ENCODE measurements at regions not wholly inside any gene's neighbourhood (a gene's known extent, or its start where the extent isn't known, plus 50 kb on each side); places are given as distances from the start of the nearest gene placed in this dataset.
"Not testable (repeated sequence)": the region's sequence is repeated elsewhere in the genome, so short reads cannot be mapped to it uniquely, and the experiment has no call there.

GRCh38 chr18:70808481-70809056, 519.7 kb downstream of the SOCS6 start:
- Histone ChIP-seq H3K4me1 (ENCODE audit: control insufficient read depth, insufficient read depth, low read length) (no peaks in the 10 kb centered on the region), H3K4me3 (ENCODE audit: low read depth, low read length) (no peak overlapping the region), H3K9ac (ENCODE audit: low read depth, low read length) (no peak overlapping the region), H3K36me3 (ENCODE audit: control insufficient read depth, insufficient read depth, low read length) (no peaks in the 10 kb centered on the region), H3K27me3 (ENCODE audit: control insufficient read depth, insufficient read depth, low read length) (no peaks in the 10 kb centered on the region), H3K9me3 (ENCODE audit: control insufficient read depth, insufficient read depth, low read length) (no peaks in the 10 kb centered on the region)

GRCh38 chr18:70781860-70782453, 493.1 kb downstream of the SOCS6 start:
- Histone ChIP-seq H3K9me3 (ENCODE audit: control insufficient read depth, insufficient read depth, low read length) (no peaks in the 10 kb centered on the region), H3K36me3 (ENCODE audit: control insufficient read depth, insufficient read depth, low read length) (no peaks in the 10 kb centered on the region), H3K4me3 (ENCODE audit: low read depth, low read length) (no peak overlapping the region), H3K9ac (ENCODE audit: low read depth, low read length) (no peak overlapping the region), H3K27me3 (ENCODE audit: control insufficient read depth, insufficient read depth, low read length) (no peaks in the 10 kb centered on the region), H3K4me1 (ENCODE audit: control insufficient read depth, insufficient read depth, low read length) (no peaks in the 10 kb centered on the region)

GRCh38 chr18:70766254-70766653, 477.4 kb downstream of the SOCS6 start:
- not testable (repeated sequence) for H3K4me1 ChIP-seq (ENCODE audit: control insufficient read depth, insufficient read depth, low read length); H3K27me3 ChIP-seq (ENCODE audit: control insufficient read depth, insufficient read depth, low read length); H3K4me3 ChIP-seq (ENCODE audit: low read depth, low read length); H3K36me3 ChIP-seq (ENCODE audit: control insufficient read depth, insufficient read depth, low read length); H3K9ac ChIP-seq (ENCODE audit: low read depth, low read length); H3K9me3 ChIP-seq (ENCODE audit: control insufficient read depth, insufficient read depth, low read length)

DNA sequence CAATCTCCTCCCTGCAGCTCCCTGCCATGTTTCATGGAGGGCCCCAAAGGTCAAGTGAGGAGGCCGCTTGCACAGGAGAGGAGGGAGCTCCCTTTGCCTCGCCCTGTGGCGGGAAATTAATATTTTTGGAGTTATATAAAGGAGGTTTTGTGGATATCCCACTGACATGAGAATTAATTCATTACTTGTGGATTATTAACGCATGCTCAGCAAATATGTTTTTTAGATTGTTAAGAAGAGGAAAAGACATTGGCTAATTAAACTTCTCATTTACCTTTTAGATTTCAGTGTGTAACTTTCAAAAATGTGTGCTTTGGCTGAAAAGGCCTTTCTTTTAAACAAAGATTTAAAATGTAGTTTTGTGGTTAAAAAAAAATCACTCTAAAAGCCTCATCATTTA, 474.0 kb downstream of the SOCS6 start:
- no peak overlapping the region for H3K9ac ChIP-seq (ENCODE audit: low read depth, low read length)
- no peaks in the 10 kb centered on the region for H3K36me3 ChIP-seq (ENCODE audit: control insufficient read depth, insufficient read depth, low read length)
- H3K27me3 ChIP-seq (ENCODE audit: control insufficient read depth, insufficient read depth, low read length): no peaks in the 10 kb centered on the region
- H3K9me3 ChIP-seq (ENCODE audit: control insufficient read depth, insufficient read depth, low read length): no peaks in the 10 kb centered on the region
- H3K4me1 ChIP-seq (ENCODE audit: control insufficient read depth, insufficient read depth, low read length): no peaks in the 10 kb centered on the region
- H3K4me3 ChIP-seq (ENCODE audit: low read depth, low read length): no peak overlapping the region

- Histone ChIP-seq H3K4me3 (ENCODE audit: low read depth, low read length) (no peak overlapping the region), H3K4me1 (ENCODE audit: control insufficient read depth, insufficient read depth, low read length) (no peaks in the 10 kb centered on the region), H3K27me3 (ENCODE audit: control insufficient read depth, insufficient read depth, low read length) (no peaks in the 10 kb centered on the region), H3K9ac (ENCODE audit: low read depth, low read length) (no peak overlapping the region), H3K36me3 (ENCODE audit: control insufficient read depth, insufficient read depth, low read length) (no peaks in the 10 kb centered on the region), H3K9me3 (ENCODE audit: control insufficient read depth, insufficient read depth, low read length) (no peaks in the 10 kb centered on the region)
Measured at GRCh38 chr18:70758780-70759179, 469.9 kb downstream of the SOCS6 start.

GRCh38 chr18:70754486-70754885, 465.6 kb downstream of the SOCS6 start:
- Histone ChIP-seq H3K36me3 (ENCODE audit: control insufficient read depth, insufficient read depth, low read length) (no peaks in the 10 kb centered on the region), H3K9me3 (ENCODE audit: control insufficient read depth, insufficient read depth, low read length) (no peaks in the 10 kb centered on the region), H3K4me1 (ENCODE audit: control insufficient read depth, insufficient read depth, low read length) (peaks cover 2% of the 10 kb centered on the region), H3K4me3 (ENCODE audit: low read depth, low read length) (no peak overlapping the region), H3K9ac (ENCODE audit: low read depth, low read length) (no peak overlapping the region), H3K27me3 (ENCODE audit: control insufficient read depth, insufficient read depth, low read length) (no peaks in the 10 kb centered on the region)

GRCh38 chr18:70732916-70733315, 444.1 kb downstream of the SOCS6 start:
- no peaks in the 10 kb centered on the region for H3K36me3 ChIP-seq (ENCODE audit: control insufficient read depth, insufficient read depth, low read length)
- no peaks in the 10 kb centered on the region for H3K27me3 ChIP-seq (ENCODE audit: control insufficient read depth, insufficient read depth, low read length)
- no peak overlapping the region for H3K4me3 ChIP-seq (ENCODE audit: low read depth, low read length)
- no peaks in the 10 kb centered on the region for H3K9me3 ChIP-seq (ENCODE audit: control insufficient read depth, insufficient read depth, low read length)
- no peaks in the 10 kb centered on the region for H3K4me1 ChIP-seq (ENCODE audit: control insufficient read depth, insufficient read depth, low read length)
- no peak overlapping the region for H3K9ac ChIP-seq (ENCODE audit: low read depth, low read length)

GRCh38 chr18:70732188-70732587, 443.3 kb downstream of the SOCS6 start:
- H3K36me3 ChIP-seq (ENCODE audit: control insufficient read depth, insufficient read depth, low read length): no peaks in the 10 kb centered on the region
- no peak overlapping the region for H3K4me3 ChIP-seq (ENCODE audit: low read depth, low read length)
- no peaks in the 10 kb centered on the region for H3K9me3 ChIP-seq (ENCODE audit: control insufficient read depth, insufficient read depth, low read length)
- H3K9ac ChIP-seq (ENCODE audit: low read depth, low read length): no peak overlapping the region
- no peaks in the 10 kb centered on the region for H3K4me1 ChIP-seq (ENCODE audit: control insufficient read depth, insufficient read depth, low read length)
- no peaks in the 10 kb centered on the region for H3K27me3 ChIP-seq (ENCODE audit: control insufficient read depth, insufficient read depth, low read length)

- Histone ChIP-seq H3K4me3 (ENCODE audit: low read depth, low read length) (no peak overlapping the region), H3K4me1 (ENCODE audit: control insufficient read depth, insufficient read depth, low read length) (no peaks in the 10 kb centered on the region), H3K9ac (ENCODE audit: low read depth, low read length) (no peak overlapping the region), H3K9me3 (ENCODE audit: control insufficient read depth, insufficient read depth, low read length) (no peaks in the 10 kb centered on the region), H3K27me3 (ENCODE audit: control insufficient read depth, insufficient read depth, low read length) (no peaks in the 10 kb centered on the region), H3K36me3 (ENCODE audit: control insufficient read depth, insufficient read depth, low read length) (no peaks in the 10 kb centered on the region)
Measured at GRCh38 chr18:70720607-70721006, 431.8 kb downstream of the SOCS6 start.

GRCh38 chr18:70709720-70710119, 420.9 kb downstream of the SOCS6 start:
- Histone ChIP-seq H3K4me1 (ENCODE audit: control insufficient read depth, insufficient read depth, low read length) (no peaks in the 10 kb centered on the region), H3K4me3 (ENCODE audit: low read depth, low read length) (no peak overlapping the region), H3K9ac (ENCODE audit: low read depth, low read length) (no peak overlapping the region), H3K36me3 (ENCODE audit: control insufficient read depth, insufficient read depth, low read length) (no peaks in the 10 kb centered on the region), H3K9me3 (ENCODE audit: control insufficient read depth, insufficient read depth, low read length) (no peaks in the 10 kb centered on the region), H3K27me3 (ENCODE audit: control insufficient read depth, insufficient read depth, low read length) (no peaks in the 10 kb centered on the region)

GRCh38 chr18:70709144-70709543, 420.3 kb downstream of the SOCS6 start:
- H3K9me3 ChIP-seq (ENCODE audit: control insufficient read depth, insufficient read depth, low read length): no peaks in the 10 kb centered on the region
- no peak overlapping the region for H3K4me3 ChIP-seq (ENCODE audit: low read depth, low read length)
- no peaks in the 10 kb centered on the region for H3K4me1 ChIP-seq (ENCODE audit: control insufficient read depth, insufficient read depth, low read length)
- no peak overlapping the region for H3K9ac ChIP-seq (ENCODE audit: low read depth, low read length)
- no peaks in the 10 kb centered on the region for H3K36me3 ChIP-seq (ENCODE audit: control insufficient read depth, insufficient read depth, low read length)
- H3K27me3 ChIP-seq (ENCODE audit: control insufficient read depth, insufficient read depth, low read length): no peaks in the 10 kb centered on the region

- Histone ChIP-seq H3K27me3 (ENCODE audit: control insufficient read depth, insufficient read depth, low read length) (no peaks in the 10 kb centered on the region), H3K4me1 (ENCODE audit: control insufficient read depth, insufficient read depth, low read length) (no peaks in the 10 kb centered on the region), H3K9ac (ENCODE audit: low read depth, low read length) (no peak overlapping the region), H3K9me3 (ENCODE audit: control insufficient read depth, insufficient read depth, low read length) (no peaks in the 10 kb centered on the region), H3K4me3 (ENCODE audit: low read depth, low read length) (no peak overlapping the region), H3K36me3 (ENCODE audit: control insufficient read depth, insufficient read depth, low read length) (no peaks in the 10 kb centered on the region)
Measured at GRCh38 chr18:70705831-70706416, 417.1 kb downstream of the SOCS6 start.
